NCI-H1105 (cell line): ENCODE measurements at regions not wholly inside any gene's neighbourhood (a gene's known extent, or its start where the extent isn't known, plus 50 kb on each side); places are given as distances from the start of the nearest gene placed in this dataset.
A peak's percentile ranks its signal among the peaks of the same experiment; 100 is the strongest.

ENCODE experiments used
- DNase-seq: peaks from one replicate; lab custom pipeline; 2025; lab: John Stamatoyannopoulos, UW

- no peak for DNase-seq
Measured at GRCh38 chr7:45455662-45456061, 118.5 kb upstream of the ADCY1 start.

DNA sequence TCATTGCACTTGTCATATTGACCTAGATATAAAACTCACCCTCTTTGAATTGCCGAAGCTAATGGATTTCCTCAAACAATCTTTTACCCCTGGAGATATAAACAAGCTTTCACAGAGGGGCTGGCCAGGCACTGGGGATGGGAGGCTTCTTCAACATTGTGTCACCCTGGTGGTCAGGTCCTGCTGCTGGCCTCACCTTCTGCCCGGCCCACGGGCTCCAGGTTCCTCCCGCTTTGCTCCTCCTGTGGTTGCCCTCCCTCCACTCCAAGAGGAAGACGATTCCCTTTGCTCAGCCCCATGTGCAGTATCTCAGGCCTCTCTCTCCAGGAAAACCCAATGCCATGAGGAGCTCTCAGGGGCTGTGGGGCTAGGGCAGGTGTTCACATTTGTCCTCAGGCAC, 118.1 kb upstream of the ADCY1 start:
- no peak for DNase-seq

- DNase-seq, result no peak
Measured at GRCh38 chr7:45456747-45457524, 117.2 kb upstream of the ADCY1 start.

GRCh38 chr7:45457591-45457990, 116.6 kb upstream of the ADCY1 start:
- peak; percentile 95 for DNase-seq

DNA sequence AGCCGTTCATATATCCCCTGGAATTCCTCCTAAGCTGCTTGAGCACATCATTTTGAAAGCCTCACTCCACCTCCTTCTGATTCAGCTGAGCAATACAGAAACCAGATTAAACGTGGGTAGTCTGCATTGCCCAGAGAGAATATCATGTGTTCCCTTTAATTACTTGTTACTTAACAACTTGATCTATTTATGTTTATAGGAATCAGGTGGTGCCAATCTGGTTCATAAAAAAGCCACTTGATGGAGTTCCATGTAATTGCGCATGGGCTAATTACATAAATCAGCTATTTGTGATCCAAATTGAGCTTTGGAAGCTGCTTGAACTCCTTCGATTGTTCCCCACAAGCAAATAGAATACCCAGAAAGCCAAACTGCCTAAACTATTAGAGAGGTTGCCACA, 114.7 kb upstream of the ADCY1 start:
- peak; percentile 94 for DNase-seq

DNA sequence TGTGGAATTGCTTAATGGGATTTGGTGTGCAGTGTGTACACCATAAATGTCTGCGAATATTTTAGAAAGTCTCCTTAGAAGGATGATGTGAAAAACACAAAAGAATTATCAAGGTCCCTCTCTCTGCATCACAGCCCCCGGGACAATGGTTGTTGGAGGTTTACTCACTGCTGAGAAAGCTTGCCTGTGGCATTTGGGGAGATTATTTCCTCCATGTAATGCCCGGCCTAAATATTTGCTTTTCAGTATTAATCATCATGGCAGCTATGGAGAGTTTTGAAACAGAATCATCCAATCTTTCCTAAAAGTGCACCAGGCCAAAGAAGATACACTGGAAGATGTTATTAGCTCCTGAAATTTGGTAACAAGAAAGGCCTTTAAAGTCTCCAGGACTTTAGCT, 113.8 kb upstream of the ADCY1 start:
- no peak for DNase-seq

- no peak for DNase-seq
Measured at GRCh38 chr7:45461026-45461425, 113.1 kb upstream of the ADCY1 start.

- no peak for DNase-seq
Measured at GRCh38 chr7:45469103-45469502, 105.1 kb upstream of the ADCY1 start.

GRCh38 chr7:45470031-45470430, 104.1 kb upstream of the ADCY1 start:
- no peak for DNase-seq

DNA sequence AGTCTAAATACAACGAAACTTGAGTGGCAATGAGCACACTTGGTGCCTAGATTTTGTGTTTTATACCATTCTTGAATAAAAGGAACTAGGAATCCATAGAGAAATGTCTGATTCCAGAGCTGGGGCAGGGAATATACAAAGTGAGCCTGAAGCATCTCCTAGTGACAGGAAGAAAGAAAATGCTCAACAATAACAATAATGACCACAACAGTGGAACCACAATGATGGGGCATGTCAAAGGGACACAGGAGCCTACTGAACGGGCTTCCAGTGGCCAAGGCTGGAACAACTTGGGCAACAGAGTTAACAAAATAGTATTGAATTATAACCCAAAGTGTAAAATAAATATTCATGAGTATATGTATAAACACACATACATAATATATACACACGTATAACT, 94.4 kb upstream of the ADCY1 start:
- no peak for DNase-seq

- no peak for DNase-seq
Measured at GRCh38 chr7:45482451-45482850, 91.7 kb upstream of the ADCY1 start.

GRCh38 chr7:45484094-45484493, 90.1 kb upstream of the ADCY1 start:
- no peak for DNase-seq

DNA sequence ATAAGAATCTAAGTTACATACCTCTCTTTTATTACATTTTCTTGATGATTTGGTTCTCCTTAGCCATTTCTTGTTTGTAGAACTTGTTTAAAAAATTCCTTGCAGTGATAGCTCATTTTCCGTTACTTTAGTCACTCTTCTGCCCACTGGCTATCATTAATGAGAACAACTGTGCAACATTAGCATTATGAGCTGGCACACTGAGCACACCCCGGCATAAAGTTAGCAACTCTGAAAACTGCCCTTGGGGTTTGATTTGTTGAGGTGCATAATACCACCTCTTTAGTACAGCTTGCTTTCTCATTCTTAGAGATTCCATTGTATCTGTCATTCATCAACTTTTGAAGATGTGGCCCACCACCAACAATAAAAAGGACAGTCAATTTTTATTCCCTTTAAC, 87.6 kb upstream of the ADCY1 start:
- DNase-seq, result no peak

DNA sequence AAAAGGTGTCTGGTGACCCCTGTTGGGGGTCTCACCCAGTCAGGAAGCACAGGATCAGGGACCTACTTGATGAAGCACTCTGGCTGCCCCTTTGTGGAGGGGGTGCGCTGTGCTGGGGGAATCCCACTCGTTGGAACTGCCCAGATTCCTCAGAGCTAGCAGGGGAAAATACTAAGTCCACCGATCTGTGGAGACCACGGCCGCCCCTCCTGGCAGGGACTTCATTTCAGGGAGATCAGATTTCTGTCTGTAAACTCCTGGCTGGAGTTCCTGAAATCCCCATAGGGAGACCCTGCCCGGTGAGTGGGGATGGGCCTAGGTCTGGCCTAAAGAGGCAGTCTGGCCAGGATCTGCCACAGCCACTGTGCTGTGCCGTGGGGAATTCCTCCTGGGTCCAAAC, 79.3 kb upstream of the ADCY1 start:
- no peak for DNase-seq

- DNase-seq, result no peak
Measured at GRCh38 chr7:45495618-45496017, 78.5 kb upstream of the ADCY1 start.

GRCh38 chr7:45500257-45500656, 73.9 kb upstream of the ADCY1 start:
- DNase-seq, result no peak

- no peak for DNase-seq
Measured at GRCh38 chr7:45501791-45502190, 72.4 kb upstream of the ADCY1 start.

DNA sequence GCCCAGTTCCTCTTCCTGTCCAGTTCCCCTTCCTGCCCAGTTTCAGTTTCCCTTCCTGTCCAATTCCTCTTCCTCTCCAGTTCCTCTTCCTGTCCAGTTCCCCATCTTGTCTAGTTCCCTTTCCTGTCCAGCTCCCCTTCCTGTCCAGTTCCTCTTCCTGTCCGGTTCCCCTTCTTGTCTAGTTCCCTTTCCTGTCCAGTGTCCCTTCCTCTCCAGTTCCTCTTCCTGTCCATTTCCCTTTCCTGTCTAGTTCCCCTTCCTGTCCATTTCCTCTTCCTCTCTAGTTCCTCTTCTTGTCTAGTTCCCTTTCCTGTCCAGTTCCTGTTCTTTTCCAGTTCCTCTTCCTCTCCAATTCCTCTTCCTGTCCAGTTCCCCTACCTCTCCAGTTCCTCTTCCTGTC, 68.1 kb upstream of the ADCY1 start:
- DNase-seq, result no peak

DNA sequence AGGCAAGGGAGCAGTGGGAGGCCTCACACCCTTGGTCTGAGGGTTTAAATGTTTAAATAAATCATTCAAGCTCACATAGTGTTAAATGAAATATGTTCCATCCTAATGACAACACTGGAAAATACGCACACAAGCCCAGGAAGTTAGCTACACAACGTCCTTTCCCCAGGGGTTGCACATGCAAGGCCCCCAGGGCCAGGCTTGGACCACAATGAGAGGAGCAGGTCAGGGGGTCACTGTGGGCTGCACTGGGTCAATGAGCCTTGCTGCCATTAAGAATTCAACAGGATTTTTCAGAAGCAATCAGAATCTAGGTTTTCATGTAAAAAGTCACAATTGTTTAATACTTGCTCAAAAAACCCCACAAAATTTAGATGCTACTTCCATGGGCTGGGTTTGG, 64.9 kb upstream of the ADCY1 start:
- no peak for DNase-seq

- no peak for DNase-seq
Measured at GRCh38 chr7:45511721-45512597, 62.2 kb upstream of the ADCY1 start.

- peak; percentile 10 for DNase-seq
Measured at GRCh38 chr7:45514944-45515343, 59.2 kb upstream of the ADCY1 start.

DNA sequence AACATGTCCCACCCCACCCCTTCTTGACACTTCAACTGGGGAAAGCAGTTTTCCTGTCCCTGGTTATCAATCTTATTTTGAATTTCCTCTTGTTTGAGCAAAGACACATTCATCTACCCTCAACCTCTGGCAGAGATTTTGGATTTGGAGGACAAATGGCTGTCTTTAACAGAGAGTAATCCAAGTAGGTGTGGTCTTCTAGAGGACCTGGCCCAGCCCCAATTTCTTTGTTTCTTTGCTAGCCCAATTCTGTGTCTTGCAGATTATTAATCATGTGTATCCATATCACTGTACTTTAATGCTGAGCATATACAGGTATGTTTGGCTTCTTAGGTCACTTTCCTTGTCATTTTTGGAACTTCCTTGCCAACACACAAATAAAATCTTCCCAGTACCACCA, 58.8 kb upstream of the ADCY1 start:
- DNase-seq, result no peak
